Stimulated activated CD8-positive, alpha-beta memory T cell treated with anti-CD3 and anti-CD28 coated beads, Interleukin-15, amount 100 ng/mL, for 48 hours (primary cell): ENCODE measurements at regions not wholly inside any gene's neighbourhood (a gene's known extent, or its start where the extent isn't known, plus 50 kb on each side); places are given as distances from the start of the nearest gene placed in this dataset.

Experiments
- DNase-seq, 2 donors: peaks; one replicate each; pipeline ENCODE4 v3.0.0-alpha.2; 2020; ENCODE audit warnings: low read depth in 2 of 2

DNA sequence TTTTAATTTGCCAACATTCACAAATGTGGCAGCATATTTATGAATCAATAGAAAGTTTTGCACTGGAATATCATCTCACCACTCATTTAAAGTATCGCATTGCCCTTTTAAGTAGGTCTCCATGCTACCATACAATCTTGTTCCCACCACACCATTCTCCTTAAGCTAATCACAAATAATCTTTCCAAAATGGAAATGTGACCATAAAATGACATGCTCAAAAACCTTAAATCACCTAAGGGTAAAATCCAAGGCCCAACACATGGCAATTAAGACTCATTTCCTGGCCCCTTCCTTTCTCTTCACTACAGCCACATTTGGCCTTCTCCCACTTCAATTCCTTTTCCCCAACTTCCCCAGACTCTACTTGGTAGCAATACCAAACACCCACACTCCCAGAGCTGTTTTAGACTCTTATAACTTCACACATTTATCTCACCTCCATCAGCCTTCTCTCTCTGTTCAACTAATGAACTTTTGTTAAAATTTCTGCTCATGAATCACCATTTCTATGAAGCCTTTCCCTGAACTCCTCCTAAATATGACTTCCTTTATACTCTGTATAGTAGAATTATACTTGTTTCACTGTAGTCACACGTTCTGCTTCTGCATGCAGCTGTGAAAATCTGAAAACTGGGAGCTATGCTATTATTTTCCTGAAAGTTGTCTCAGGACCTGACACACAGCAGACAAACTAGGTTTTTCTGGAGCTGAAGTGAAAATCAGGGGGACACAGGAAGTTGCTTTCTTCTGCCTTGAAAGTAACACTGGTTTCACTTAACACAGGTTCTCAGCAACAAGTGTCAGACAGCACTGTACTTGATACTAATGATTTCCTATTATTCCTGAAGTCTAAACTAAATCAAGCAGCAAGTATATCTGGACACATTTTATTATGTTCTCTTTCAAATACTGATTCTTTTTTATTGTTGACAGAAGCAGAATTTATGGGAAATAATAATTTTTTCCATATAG is 303.9 kb downstream of the ZEB2 start:
- DNase-seq, result no peak

DNA sequence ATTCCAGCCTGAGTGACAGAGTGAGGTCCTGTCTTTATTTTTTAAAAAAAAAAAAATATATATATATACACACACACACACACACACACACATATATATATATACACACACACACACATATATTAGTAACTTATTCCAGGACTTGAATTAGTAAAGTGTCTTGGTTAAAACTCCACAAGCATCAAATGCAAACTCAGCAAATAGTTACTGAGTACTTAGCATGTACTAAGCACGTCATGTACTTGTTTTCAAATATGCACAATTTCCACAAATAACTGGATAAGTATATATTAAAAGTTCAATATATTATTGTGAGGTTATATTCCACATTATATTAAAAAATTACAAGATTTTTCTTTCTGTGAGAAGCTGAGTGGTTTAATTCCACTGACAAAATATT is 304.7 kb downstream of the ZEB2 start:
- no peak for DNase-seq

DNA sequence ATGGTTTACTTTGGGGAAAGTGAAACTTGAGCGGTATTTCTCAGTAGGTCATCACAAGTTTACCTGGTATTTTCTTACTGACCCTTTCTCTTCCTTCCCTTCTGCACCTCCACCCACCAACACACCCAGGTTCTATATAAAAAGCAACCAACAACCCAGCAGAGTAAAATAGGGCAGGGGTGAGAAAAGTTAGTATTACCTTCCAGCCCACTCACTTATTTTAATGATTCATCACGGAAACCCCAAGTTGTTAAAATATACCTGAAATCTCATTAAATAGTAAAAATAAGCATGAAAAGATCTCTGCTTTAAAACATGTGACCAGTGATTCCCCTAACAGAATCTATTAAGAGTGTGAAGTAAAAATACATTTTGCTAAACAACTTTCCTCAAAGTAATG is 306.1 kb downstream of the ZEB2 start:
- DNase-seq, result no peak

DNA sequence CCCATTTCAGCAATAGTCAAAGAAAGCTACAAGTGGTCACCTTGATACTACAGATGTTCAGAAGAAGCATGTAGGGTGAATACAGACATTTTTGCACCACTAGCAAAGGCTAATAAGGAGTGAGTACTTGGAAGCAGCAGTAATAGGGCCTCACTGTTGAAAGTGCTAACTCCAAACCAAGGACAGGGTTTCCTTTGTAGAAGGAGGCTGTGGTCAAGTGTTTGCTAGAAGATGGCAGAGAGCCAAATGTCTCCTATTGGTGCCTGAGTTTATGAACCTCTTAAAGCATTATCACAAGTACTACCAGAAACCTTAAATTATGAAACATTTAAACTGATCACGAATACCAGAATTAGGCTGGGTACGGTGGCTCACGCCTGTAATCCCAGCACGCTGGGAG is 308.1 kb downstream of the ZEB2 start:
- DNase-seq, result no peak

DNA sequence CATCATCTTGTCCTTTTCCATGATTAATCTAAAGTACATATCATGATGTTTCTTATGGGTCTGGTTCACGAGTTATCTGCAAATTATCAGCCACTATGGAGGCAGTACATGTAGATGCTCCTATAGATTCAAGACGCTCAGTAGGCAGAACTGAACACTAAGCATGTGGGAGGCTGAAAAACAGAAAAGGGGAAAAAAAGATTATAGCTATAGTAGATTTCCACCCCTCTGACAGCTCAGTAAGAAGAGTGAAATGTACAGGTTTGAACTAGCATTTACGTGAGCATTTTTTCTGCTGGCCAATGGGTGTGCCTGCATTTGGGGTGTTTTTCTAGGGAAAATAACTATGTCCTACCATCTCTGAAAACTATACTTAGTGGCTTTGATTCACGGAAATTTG is 308.9 kb downstream of the ZEB2 start:
- no peak for DNase-seq

DNA sequence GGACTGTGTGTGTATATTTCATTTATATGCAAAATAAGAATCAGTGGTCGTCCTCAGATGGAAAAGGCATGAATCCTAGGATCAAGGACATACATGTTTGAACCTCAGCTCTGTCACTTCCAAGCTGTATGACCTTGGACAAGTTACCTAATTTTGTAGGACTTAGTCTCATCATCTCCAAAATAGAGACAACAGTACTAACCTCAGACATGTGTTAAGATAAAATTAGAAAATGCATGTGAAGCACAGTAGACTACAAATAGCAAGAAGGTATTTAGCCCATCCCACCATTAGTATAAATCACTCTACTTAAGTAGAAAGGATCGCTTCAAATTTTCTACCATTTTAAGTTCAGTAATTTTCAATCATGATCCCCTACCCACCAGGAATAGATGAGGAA is 309.8 kb downstream of the ZEB2 start:
- no peak for DNase-seq

DNA sequence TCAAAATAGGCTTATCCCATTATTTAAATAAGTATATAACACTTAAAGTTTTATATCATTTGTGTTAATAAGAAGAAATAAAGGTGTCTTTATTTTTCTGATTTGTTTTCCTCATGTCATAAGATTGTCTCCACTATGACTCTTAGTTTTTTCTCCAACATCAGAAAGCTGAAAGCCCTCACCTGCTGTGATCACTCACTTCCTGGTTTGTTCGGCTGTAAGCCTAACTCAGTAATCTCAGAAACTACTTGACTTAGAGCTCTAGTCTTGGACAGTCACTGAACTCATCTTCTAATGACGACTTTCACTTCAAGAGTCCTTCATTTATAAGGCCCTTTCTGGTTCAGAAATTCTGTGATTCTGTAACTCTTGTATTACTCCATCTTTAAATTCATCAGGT is 311.0 kb downstream of the ZEB2 start:
- no peak for DNase-seq

DNA sequence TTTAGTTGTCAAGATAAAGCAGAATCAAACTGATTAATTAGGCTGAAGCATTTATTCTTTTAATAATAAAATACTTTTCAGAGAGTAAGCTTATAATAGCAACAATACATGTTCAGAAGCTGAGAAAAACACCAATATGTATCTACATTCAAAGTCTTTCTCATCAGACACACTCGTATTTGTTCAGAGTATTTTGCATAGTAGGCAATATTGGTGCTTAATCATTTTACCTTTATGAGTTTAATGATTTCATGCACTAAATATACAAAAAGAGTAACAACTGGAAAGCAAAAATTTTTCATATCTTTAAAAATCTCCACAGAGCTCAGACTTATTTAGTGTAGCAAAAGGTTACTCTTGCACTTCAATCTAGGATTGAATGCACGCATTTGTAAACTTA is 313.9 kb downstream of the ZEB2 start:
- DNase-seq, result no peak

DNA sequence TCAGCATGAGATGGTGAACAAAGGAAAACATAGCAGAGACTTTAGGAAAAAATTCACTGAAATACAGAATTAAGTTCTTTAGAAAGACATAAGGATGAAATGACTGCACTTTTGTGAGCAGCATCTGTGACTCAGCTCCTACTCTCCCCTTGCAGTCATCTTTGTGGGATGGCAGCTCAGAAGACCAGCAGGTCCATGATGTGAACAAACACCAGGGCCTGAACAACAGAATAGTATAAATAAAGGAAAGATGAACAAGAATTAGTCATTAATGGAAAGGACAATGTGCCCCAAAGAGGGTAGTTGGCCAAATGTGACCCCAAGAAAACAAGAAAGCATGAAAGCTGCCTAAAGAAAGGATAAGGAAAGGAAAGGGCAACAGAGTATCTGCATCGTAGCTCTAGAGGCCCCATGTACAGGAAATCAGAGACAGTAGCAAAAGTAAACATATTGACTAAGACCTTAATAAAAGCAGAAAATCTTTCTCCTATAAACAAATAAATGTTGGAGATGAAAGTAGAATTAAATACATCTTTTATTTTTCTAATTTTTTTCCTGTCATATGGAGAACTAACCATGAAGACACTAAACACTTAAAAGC is 318.0 kb downstream of the ZEB2 start:
- DNase-seq, result peak in 1 of 2 donors; percentile 24

DNA sequence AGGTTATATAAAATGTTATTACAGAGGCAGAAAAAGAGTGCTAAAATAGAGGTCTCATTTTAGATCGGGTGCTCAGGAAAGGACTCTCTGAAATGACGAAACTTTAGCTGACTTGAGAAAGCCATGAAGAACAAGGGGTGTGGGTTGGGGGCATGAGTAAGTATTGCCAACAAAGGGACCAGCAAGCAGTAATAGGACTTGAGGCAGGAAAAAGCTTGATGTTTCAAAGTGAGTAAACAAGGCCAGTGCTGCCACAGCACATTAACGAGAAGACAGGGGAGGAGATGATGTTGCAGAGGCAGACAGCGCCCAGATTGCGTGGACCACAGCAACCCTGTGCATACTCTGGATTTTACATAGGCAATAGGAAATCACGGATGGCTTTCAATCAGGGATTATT is 318.8 kb downstream of the ZEB2 start:
- peak; percentile 14 to 32 for DNase-seq

DNA sequence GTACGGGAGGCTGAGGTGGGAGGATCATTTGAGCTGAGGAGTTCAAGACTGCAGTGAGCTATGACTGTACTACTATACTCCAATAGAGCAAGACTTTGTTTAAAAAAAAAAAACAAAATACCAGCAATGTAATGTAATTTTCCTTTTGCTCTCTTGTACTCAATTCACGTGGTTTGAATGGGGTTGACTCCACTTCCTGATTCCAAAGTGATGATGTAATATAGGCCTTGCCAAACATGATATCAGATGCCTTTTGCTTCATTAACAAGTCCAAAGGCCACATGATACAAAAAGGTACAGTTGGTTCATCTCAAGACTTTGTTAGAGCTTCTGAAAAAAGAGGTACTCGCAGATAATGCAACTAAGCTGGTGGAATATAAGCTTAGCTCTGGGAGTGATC is 321.8 kb downstream of the ZEB2 start:
- no peak for DNase-seq

DNA sequence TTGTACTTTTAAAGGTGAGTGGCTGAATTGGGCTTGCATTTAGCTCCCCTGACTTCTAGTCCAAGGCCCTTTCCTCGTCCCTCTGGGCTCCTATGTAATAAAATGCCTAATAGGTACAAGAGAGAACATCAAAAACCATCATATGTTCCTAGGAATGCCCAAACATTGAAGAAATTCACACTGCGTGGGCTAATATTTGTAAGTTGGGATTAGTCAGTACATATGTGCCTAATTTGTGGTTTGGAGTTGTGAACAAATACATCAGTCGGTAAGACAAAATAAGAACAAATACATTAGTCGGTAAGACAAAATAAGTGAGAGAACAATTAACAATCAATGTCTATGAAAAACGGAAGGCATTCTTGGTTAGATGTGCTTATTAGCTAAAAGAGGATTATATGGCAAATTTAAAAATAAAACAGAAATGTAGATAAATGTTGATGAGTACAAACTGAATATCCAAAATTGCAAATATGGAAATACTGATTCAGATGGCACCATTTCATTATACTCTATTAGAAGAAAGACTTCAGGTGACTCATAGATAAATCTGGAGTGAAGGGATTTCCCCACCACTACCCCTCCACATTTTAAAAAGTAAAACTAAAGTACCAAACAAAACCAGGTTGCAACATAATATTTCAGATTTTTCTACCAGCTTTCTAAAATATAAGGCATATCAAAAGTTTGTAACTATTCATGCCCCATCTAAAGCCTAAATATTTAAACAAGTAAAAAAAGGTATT is 325.4 kb downstream of the ZEB2 start:
- DNase-seq, result no peak

DNA sequence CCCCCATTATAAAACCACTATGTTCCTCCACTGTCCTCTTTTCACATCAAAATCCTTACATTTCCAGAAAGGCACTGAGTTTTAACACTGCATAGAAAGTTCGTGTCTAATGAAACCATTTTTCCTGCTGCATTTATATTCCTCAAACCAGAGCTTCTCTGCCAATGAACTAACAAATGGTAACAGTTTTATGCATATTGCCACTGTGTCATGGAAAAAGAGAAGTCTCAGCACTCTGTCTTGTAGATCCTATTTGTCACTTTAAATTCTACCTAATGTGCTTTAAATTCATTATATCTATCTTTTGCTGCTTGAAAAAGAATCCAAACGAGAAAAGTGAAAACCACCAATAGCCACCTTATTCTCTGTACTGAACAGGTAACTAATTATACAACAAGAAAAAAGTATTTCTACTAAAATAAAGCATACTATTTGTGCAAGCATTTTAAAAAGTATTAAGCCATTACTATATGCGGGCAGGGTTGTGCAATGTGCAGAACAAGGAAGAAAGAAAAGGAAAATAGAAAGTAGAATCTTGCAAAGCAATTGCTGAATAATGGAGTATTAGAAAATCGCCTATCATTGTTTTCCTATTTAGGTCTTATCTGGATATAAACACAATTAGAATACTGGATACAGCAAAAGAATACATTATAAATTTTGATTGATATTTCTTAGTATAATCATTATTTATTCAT is 328.9 kb downstream of the ZEB2 start:
- no peak for DNase-seq

DNA sequence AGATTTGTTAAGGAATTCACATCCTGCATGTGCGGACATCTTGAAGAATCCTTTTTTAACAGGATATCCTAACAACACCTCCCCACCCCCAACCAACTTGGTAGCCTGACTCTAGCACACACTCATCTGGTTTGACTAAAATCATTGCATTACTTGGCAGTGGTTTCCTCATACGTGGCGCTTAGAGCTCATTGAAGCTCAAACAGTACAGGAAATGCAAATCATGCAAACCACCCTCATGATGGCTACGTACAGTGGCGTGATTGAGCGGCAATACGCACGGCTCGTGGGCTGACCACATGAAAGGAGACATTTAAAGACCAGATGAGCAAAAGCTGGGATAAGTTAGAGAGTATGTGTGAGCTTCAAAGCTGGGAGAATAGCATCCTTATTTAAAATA is 336.2 kb downstream of the ZEB2 start:
- DNase-seq, result peak; percentile 72 to 74

DNA sequence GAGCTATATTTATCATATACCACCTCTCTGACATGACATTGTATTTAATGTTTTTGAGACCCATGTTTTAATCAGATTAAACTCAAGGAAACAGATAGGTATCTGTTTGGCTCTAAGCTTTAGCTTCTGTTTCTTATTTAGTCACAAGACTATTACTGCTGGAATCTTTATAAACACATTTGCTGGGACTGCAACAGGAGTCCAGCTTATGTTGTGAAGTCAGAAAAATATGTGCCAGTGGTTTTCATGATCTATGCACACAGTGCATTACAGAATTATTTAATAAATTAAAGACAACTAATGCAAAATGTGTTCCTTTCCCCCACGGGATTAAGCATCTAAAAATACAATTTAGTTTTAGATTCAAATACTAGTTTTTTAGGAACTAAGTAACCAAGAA is 338.9 kb downstream of the ZEB2 start:
- no peak for DNase-seq

DNA sequence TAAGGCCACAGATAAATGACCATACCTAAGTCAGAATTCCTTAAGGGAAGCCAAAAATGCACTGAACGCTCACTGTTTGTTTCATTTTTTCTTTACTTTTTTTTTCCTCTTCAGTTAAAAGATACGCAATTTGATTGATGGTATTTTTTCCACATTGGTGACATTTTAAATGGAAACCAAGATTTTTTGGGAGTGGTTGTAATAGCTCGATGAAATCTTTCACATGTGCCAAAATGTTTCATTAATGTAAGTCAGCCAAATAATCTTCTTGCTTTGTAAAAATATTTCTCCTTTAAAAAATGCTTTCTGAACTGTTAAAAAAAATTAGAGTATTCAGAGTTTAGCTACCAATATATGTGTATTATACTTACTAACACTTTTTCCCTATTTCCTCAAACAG is 339.8 kb downstream of the ZEB2 start:
- DNase-seq, result no peak

DNA sequence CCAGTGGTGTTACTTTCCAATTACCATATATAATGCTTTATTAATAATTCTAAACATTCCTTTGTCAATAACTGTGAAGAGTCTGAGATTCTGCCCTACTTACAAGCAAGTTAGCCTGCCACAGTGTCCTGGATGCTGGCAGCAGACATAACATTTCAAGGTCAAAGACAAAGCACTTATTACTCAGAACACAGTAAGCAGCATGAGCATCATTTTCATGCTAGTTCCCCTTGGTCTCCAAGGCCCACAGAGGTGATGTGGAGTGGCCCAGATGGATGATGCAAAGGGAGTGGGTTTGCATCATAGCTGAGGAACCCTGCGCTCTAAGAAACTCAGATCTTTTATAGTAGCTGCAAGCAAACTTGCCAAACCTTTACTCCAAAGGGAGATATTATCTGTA is 349.7 kb downstream of the ZEB2 start:
- no peak for DNase-seq

DNA sequence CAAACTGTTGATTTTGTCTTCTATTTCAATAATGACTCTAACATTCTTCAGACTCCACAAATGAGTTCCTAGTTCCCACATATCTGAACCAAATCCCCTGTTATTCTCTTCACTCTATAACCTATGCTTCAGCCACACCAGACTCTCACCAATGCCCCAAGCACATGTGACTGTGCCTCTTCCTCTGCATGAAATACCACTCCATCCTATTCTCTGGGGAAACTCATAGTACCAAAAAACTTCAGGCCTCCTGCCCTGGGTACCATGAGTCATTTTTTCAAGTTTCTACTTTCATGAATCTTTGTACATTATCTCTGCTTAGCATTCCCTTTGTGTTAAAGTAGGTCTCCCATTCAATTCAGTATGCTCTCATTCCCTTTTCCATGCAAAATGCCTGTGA is 353.2 kb downstream of the ZEB2 start:
- DNase-seq, result no peak

DNA sequence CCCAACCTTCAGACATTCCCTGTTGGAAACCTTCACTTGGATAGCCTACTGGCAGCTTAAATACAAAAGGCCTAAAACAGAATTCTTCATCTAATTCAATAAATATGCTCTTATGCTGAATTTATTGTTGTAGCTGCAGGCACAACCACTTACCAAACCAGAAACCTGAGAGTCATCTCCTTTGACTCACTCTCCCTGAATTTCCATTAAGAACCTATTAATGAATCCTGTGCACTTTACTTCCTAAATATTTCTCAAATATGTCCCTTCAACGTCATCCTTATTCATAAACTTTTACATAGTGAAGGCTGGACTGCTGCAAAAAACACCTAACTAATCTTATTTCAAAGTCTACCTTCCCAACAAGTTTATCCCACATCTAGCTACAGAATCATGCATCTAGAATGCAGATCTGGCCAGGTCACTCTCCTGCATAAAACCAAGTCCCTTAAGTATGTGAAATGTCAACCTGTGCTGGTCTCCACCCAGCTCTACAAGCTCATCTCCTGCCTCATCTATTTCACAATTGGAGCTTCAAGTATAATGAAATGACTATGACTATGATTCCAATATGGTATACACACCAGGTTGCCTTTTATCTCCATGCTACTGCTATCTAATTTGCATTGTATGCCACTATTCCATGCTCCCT is 354.2 kb downstream of the ZEB2 start:
- no peak for DNase-seq

DNA sequence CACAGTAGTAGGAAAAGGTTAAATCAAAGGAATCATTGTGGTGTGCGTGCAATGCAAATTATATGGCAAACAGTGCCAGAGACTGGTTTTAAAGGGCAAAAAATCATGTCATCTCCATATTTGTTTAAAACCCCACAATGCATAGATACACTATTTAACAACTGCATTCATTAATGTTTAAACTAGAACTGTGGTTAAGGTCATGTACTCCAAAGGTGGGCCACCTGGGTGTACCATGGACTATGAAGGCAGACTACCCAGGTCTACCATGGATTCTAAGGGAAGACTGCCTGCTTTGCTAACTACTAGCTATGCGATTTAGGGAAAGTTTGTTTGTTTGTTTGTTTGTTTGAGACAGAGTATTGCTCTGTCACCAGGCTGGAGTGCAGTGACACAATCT is 356.3 kb downstream of the ZEB2 start:
- DNase-seq, result no peak

DNA sequence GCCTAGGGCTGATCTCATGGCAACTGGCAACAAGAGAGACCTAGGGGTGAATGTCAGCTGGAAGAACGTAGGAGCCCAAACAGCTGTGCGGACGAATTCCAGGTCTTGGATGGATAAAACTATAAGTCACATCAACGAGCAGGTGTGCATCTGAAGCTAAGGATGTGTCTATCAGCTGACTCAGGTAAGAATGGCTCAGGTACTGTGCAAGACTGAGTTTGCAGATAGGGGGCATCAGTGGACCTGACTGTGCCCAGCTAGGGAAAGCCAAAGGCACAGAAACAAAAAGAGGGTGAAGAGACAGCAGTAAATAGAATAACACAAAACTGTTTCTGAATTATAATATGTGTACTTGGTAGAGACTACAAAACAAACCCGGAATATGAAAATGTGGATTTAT is 357.3 kb downstream of the ZEB2 start:
- DNase-seq, result peak in 1 of 2 donors; percentile 13

DNA sequence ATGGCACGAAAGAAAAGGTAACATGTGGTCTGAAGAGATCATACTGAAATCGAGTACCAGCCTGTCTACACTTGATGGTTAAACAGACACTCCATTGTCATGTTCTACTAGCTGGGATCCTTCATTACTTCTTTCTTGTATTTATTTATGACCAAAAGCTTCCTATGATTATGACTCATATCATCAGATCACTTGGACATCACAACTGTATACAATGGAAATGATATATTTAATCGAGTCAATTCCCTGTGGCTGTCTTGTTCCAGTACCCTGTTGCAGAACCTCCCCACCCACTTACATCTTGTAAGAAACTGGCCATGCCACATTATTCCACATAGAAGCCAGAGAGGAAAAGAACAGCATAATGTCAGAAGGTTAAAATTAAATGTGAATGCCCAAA is 358.9 kb downstream of the ZEB2 start:
- DNase-seq, result no peak
